Peyer's patch (tissue), 4 donors: ENCODE measurements at regions not wholly inside any gene's neighbourhood (a gene's known extent, or its start where the extent isn't known, plus 50 kb on each side); places are given as distances from the start of the nearest gene placed in this dataset.

ENCODE experiments used
- DNase-seq, 3 donors: peaks; one replicate each; pipeline ENCODE4 v3.0.0-alpha.2; 2017 to 2019
- H3K27ac ChIP-seq, 4 donors: fragments of 200-600 bp; sonication (generic); one replicate each; pipeline ENCODE4 v1.5.1; 2016 to 2019
- H3K27me3 ChIP-seq, 2 donors: fragments of 200-600 bp; sonication (generic); one replicate each; pipeline ENCODE4 v1.5.1; 2019
- H3K36me3 ChIP-seq, 3 donors: fragments of 200-600 bp; sonication (generic); one replicate each; pipeline ENCODE4 v1.5.1; 2016 to 2019
- H3K4me1 ChIP-seq, 4 donors: fragments of 200-600 bp; sonication (generic); one replicate each; pipeline ENCODE4 v1.5.1; 2016 to 2019
- H3K4me3 ChIP-seq, 4 donors: fragments of 200-600 bp; sonication (generic); 1 replicate in 3 of 4; 2 replicates in 1 of 4; pipeline ENCODE4 v1.5.1; 2016 to 2019; ENCODE audit warnings: mild to moderate bottlenecking in 1 of 4
- H3K9me3 ChIP-seq, 4 donors: fragments of 200-600 bp; sonication (generic); one replicate each; pipeline ENCODE4 v1.5.1; 2016 to 2019; ENCODE audit warnings: mild to moderate bottlenecking in 1 of 4
- CTCF ChIP-seq, 6 experiments: fragments of 450-650 bp in 4 of 6; fragments of 200-600 bp in 2 of 6; sonication (generic) in 1 of 6; IDR thresholded peaks; one replicate each; pipeline ENCODE4 v1.5.1; 2017 to 2019; ENCODE audit warnings: antibody characterized with exemption in 6 of 6, mild to moderate bottlenecking in 3 of 6, moderate library complexity in 1 of 6
- POLR2A ChIP-seq, 2 donors: fragments of 450-650 bp; IDR thresholded peaks; one replicate each; pipeline ENCODE4 v1.5.1; 2017; ENCODE audit warnings: antibody characterized with exemption in 2 of 2, mild to moderate bottlenecking in 2 of 2, moderate library complexity in 2 of 2

GRCh38 chr7:10821156-10821555 is 152.5 kb upstream of the PHF14 start:
- Histone ChIP-seq H3K27ac (no peak overlapping the region), H3K27me3 (no peaks in the 10 kb centered on the region), H3K36me3 (no peaks in the 10 kb centered on the region), H3K9me3 (no peaks in the 10 kb centered on the region), H3K4me1 (no peaks in the 10 kb centered on the region), H3K4me3 (no peak overlapping the region)
- DNase-seq, result no peak
- TF ChIP-seq CTCF (IDR thresholded peaks at IDR 0.05) (no peak), POLR2A (IDR thresholded peaks at IDR 0.05) (no peak)

GRCh38 chr7:10824154-10824553 is 149.5 kb upstream of the PHF14 start:
- no peaks in the 10 kb centered on the region for H3K27me3 ChIP-seq
- no peaks in the 10 kb centered on the region for H3K36me3 ChIP-seq
- no peak for DNase-seq
- H3K9me3 ChIP-seq, result no peaks in the 10 kb centered on the region
- no peak overlapping the region for H3K4me3 ChIP-seq
- no peak overlapping the region for H3K27ac ChIP-seq
- TF ChIP-seq CTCF (IDR thresholded peaks at IDR 0.05), result no peak
- no peak for TF ChIP-seq POLR2A (IDR thresholded peaks at IDR 0.05)
- no peaks in the 10 kb centered on the region for H3K4me1 ChIP-seq

GRCh38 chr7:10838228-10838627 is 135.4 kb upstream of the PHF14 start:
- no peak overlapping the region for H3K4me3 ChIP-seq
- DNase-seq, result no peak
- no peaks in the 10 kb centered on the region for H3K4me1 ChIP-seq
- TF ChIP-seq CTCF (IDR thresholded peaks at IDR 0.05) (no peak), POLR2A (IDR thresholded peaks at IDR 0.05) (no peak)
- no peak overlapping the region for H3K27ac ChIP-seq
- no peaks in the 10 kb centered on the region for H3K9me3 ChIP-seq
- no peaks in the 10 kb centered on the region for H3K27me3 ChIP-seq
- no peaks in the 10 kb centered on the region for H3K36me3 ChIP-seq

GRCh38 chr7:10845225-10845624 is 128.4 kb upstream of the PHF14 start:
- Histone ChIP-seq H3K27ac (no peak overlapping the region), H3K4me1 (no peaks in the 10 kb centered on the region), H3K9me3 (no peaks in the 10 kb centered on the region), H3K27me3 (no peaks in the 10 kb centered on the region), H3K4me3 (no peak overlapping the region), H3K36me3 (no peaks in the 10 kb centered on the region)
- no peak for DNase-seq
- TF ChIP-seq POLR2A (IDR thresholded peaks at IDR 0.05), result no peak
- no peak for TF ChIP-seq CTCF (IDR thresholded peaks at IDR 0.05)

GRCh38 chr7:10855583-10855982 is 118.1 kb upstream of the PHF14 start:
- no peak for TF ChIP-seq POLR2A (IDR thresholded peaks at IDR 0.05)
- TF ChIP-seq CTCF (IDR thresholded peaks at IDR 0.05), result no peak
- no peaks in the 10 kb centered on the region for H3K36me3 ChIP-seq
- no peak overlapping the region for H3K4me3 ChIP-seq
- DNase-seq, result no peak
- H3K9me3 ChIP-seq, result no peaks in the 10 kb centered on the region
- no peaks in the 10 kb centered on the region for H3K4me1 ChIP-seq
- H3K27ac ChIP-seq, result no peak overlapping the region
- H3K27me3 ChIP-seq, result no peaks in the 10 kb centered on the region

GRCh38 chr7:10860516-10860915 is 113.2 kb upstream of the PHF14 start:
- Histone ChIP-seq H3K27ac (no peak overlapping the region), H3K27me3 (no peaks in the 10 kb centered on the region), H3K36me3 (no peaks in the 10 kb centered on the region), H3K4me3 (no peak overlapping the region), H3K4me1 (no peaks in the 10 kb centered on the region), H3K9me3 (no peaks in the 10 kb centered on the region)
- no peak for DNase-seq
- TF ChIP-seq POLR2A (IDR thresholded peaks at IDR 0.05), result no peak
- no peak for TF ChIP-seq CTCF (IDR thresholded peaks at IDR 0.05)
